PC-9 (cell line): ENCODE measurements at regions not wholly inside any gene's neighbourhood (a gene's known extent, or its start where the extent isn't known, plus 50 kb on each side); places are given as distances from the start of the nearest gene placed in this dataset.
"Not testable (repeated sequence)": the region's sequence is repeated elsewhere in the genome, so short reads cannot be mapped to it uniquely, and the experiment has no call there.

ENCODE experiments used
- CTCF ChIP-seq: fragments of 200-600 bp; sonication (generic); conservative IDR thresholded peaks from 2 replicates; pipeline ENCODE4 v1.6.1; 2017; ENCODE audit warnings: mixed run types, antibody characterized with exemption, mild to moderate bottlenecking, moderate library complexity
- EZH2 ChIP-seq: fragments of 200-600 bp; sonication (generic); IDR thresholded peaks from 2 replicates; pipeline ENCODE4 v1.8.0; 2017; ENCODE audit warnings: antibody characterized with exemption, low read depth

- TF ChIP-seq CTCF, EZH2: not testable (repeated sequence)
Observed at GRCh38 chr12:131268571-131268970, 314.9 kb downstream of the ADGRD1 start.
